Liver (tissue), 3 donors: ENCODE measurements at regions not wholly inside any gene's neighbourhood (a gene's known extent, or its start where the extent isn't known, plus 50 kb on each side); places are given as distances from the start of the nearest gene placed in this dataset.

Experiments
- ATF3 ChIP-seq: IDR thresholded peaks from 2 replicates; pipeline ENCODE4 v1.6.1; 2016; ENCODE audit warnings: antibody characterized with exemption
- CTCF ChIP-seq: fragments of 150-350 bp; IDR thresholded peaks from 2 replicates; pipeline ENCODE4 v1.5.1; 2017; ENCODE audit warnings: improper control_type of control experiment, low read depth, low read length; ENCODE audit not compliant: missing input control
- EGR1 ChIP-seq, 2 donors: IDR thresholded peaks; 2 replicates each; pipeline ENCODE4 v1.6.1; 2016 to 2018; ENCODE audit warnings: antibody characterized with exemption in 2 of 2, low read depth in 2 of 2
- FOXA1 ChIP-seq: IDR thresholded peaks from 2 replicates; pipeline ENCODE4 v1.6.1; 2016; ENCODE audit warnings: antibody characterized with exemption
- GABPA ChIP-seq, 2 donors: IDR thresholded peaks in 1 of 2; conservative IDR thresholded peaks in 1 of 2; 2 replicates each; pipeline ENCODE4 v1.6.1; 2016; ENCODE audit warnings: antibody characterized with exemption in 2 of 2, mild to moderate bottlenecking in 1 of 2, moderate library complexity in 1 of 2
- JUND ChIP-seq, 2 donors: IDR thresholded peaks; 2 replicates each; pipeline ENCODE4 v1.6.1; 2016; ENCODE audit warnings: antibody characterized with exemption in 2 of 2
- MAX ChIP-seq: IDR thresholded peaks from 2 replicates; pipeline ENCODE4 v1.6.1; 2016; ENCODE audit warnings: antibody characterized with exemption
- RAD21 ChIP-seq, 2 donors: IDR thresholded peaks; 2 replicates each; pipeline ENCODE4 v1.6.1; 2016; ENCODE audit warnings: antibody characterized with exemption in 2 of 2, mild to moderate bottlenecking in 2 of 2
- REST ChIP-seq: IDR thresholded peaks from 2 replicates; pipeline ENCODE4 v1.6.1; 2016; ENCODE audit warnings: antibody characterized with exemption, mild to moderate bottlenecking
- RXRA ChIP-seq, 2 donors: IDR thresholded peaks; 2 replicates each; pipeline ENCODE4 v1.6.1; 2017 to 2018; ENCODE audit warnings: antibody characterized with exemption in 2 of 2, mild to moderate bottlenecking in 1 of 2
- SP1 ChIP-seq: IDR thresholded peaks from 2 replicates; pipeline ENCODE4 v1.6.1; 2018; ENCODE audit warnings: antibody characterized with exemption, mild to moderate bottlenecking
- TAF1 ChIP-seq: conservative IDR thresholded peaks from 2 replicates; pipeline ENCODE4 v1.6.1; 2016; ENCODE audit warnings: antibody characterized with exemption, mild to moderate bottlenecking
- YY1 ChIP-seq: IDR thresholded peaks from 2 replicates; pipeline ENCODE4 v1.6.1; 2016; ENCODE audit warnings: antibody characterized with exemption, mild to moderate bottlenecking
- ZBTB33 ChIP-seq: IDR thresholded peaks from 2 replicates; pipeline ENCODE4 v1.6.1; 2016; ENCODE audit warnings: antibody characterized with exemption
- donor health status: healthy.
- donor health status: healthy.

GRCh38 chrX:137290011-137290410 lies 256.2 kb upstream of the GPR101 start:
- TF ChIP-seq CTCF (no peak), MAX (no peak), TAF1 (no peak), REST (no peak), ATF3 (no peak), GABPA (IDR thresholded peaks at IDR 0.05 in 1 of 2, conservative IDR thresholded peaks at IDR 0.05 in 1 of 2) (no peak), RXRA (IDR thresholded peaks at IDR 0.05) (no peak), YY1 (no peak), RAD21 (IDR thresholded peaks at IDR 0.05) (no peak), EGR1 (IDR thresholded peaks at IDR 0.05; ENCODE audit: low read depth in 2 of 2) (no peak), JUND (IDR thresholded peaks at IDR 0.05) (no peak), ZBTB33 (no peak), SP1 (no peak), FOXA1 (no peak)
